ENCODE measurements at regions not wholly inside any gene's neighbourhood (a gene's known extent, or its start where the extent isn't known, plus 50 kb on each side); places are given as distances from the start of the nearest gene placed in this dataset.

- CTCF ChIA-PET, result no interaction called here
- Histone ChIP-seq H3K9me3 (ENCODE audit: control insufficient read depth, insufficient read depth, low read depth, low read length) (no peaks in the 10 kb centered on the region), H3K4me1 (ENCODE audit: control insufficient read depth, insufficient read depth, low read length) (no peaks in the 10 kb centered on the region), H3K4me3 (ENCODE audit: low read depth in 2 of 2, low read length in 2 of 2) (no peak overlapping the region), H3K36me3 (ENCODE audit: control insufficient read depth, insufficient read depth, low read length) (no peaks in the 10 kb centered on the region), H3K27me3 (ENCODE audit: control insufficient read depth, insufficient read depth, low read length) (no peaks in the 10 kb centered on the region), H3K27ac (ENCODE audit: low read length) (no peak overlapping the region)
- DNase-seq (ENCODE audit: low read depth, low spot score), result no peak
- intact Hi-C loops (cut with micrococcal nuclease; ENCODE audit: unreplicated experiment), result no loop called here
- BruUV-seq (replicated peaks), result no TSS peak
- POLR2A ChIA-PET, result no interaction called here
- TF ChIP-seq CTCF (IDR thresholded peaks at IDR 0.05), result no peak
- no peak for TF ChIP-seq TCF7L2 (IDR thresholded peaks at IDR 0.05; ENCODE audit: low read depth, low read length)
- no peak for TF ChIP-seq SIN3A (IDR thresholded peaks at IDR 0.05; ENCODE audit: borderline replicate concordance, insufficient read depth, low read depth, low read length)
- TF ChIP-seq POLR2AphosphoS5 (IDR thresholded peaks at IDR 0.05; ENCODE audit: low read depth, low read length), result no peak
- TF ChIP-seq REST (IDR thresholded peaks at IDR 0.05; ENCODE audit: insufficient read depth in 1 of 2, low read depth in 2 of 2, low read length in 1 of 2), result no peak
- ATAC-seq, result no peak
- in situ Hi-C loops (cut with HindIII; ENCODE audit: low pct_unique_long_range_greater_than_20kb, low sequenced_read_pairs), result no loop called here
Measured at GRCh38 chr2:58341047-58341446, 99.9 kb upstream of the FANCL start.

- intact Hi-C loops (cut with micrococcal nuclease; ENCODE audit: unreplicated experiment) (no loop called here), in situ Hi-C loops (cut with HindIII; ENCODE audit: low pct_unique_long_range_greater_than_20kb, low sequenced_read_pairs) (no loop called here)
- POLR2A ChIA-PET, result no interaction called here
- no peak for ATAC-seq
- no peaks in the 10 kb centered on the region for H3K36me3 ChIP-seq (ENCODE audit: control insufficient read depth, insufficient read depth, low read length)
- CTCF ChIA-PET, result no interaction called here
- H3K27me3 ChIP-seq (ENCODE audit: control insufficient read depth, insufficient read depth, low read length), result no peaks in the 10 kb centered on the region
- H3K4me1 ChIP-seq (ENCODE audit: control insufficient read depth, insufficient read depth, low read length), result no peaks in the 10 kb centered on the region
- DNase-seq (ENCODE audit: low read depth, low spot score), result no peak
- H3K9me3 ChIP-seq (ENCODE audit: control insufficient read depth, insufficient read depth, low read depth, low read length), result no peaks in the 10 kb centered on the region
- no peak overlapping the region for H3K4me3 ChIP-seq (ENCODE audit: low read depth in 2 of 2, low read length in 2 of 2)
- BruUV-seq (replicated peaks), result no TSS peak
- H3K27ac ChIP-seq (ENCODE audit: low read length), result no peak overlapping the region
- no peak for TF ChIP-seq REST (IDR thresholded peaks at IDR 0.05; ENCODE audit: insufficient read depth in 1 of 2, low read depth in 2 of 2, low read length in 1 of 2)
- TF ChIP-seq CTCF (IDR thresholded peaks at IDR 0.05), result no peak
- TF ChIP-seq POLR2AphosphoS5 (IDR thresholded peaks at IDR 0.05; ENCODE audit: low read depth, low read length), result no peak
- TF ChIP-seq TCF7L2 (IDR thresholded peaks at IDR 0.05; ENCODE audit: low read depth, low read length), result no peak
- TF ChIP-seq SIN3A (IDR thresholded peaks at IDR 0.05; ENCODE audit: borderline replicate concordance, insufficient read depth, low read depth, low read length), result no peak
Measured at GRCh38 chr2:58339548-58340243, 98.6 kb upstream of the FANCL start.
